GM18517 (cell line): ENCODE measurements at regions not wholly inside any gene's neighbourhood (a gene's known extent, or its start where the extent isn't known, plus 50 kb on each side); places are given as distances from the start of the nearest gene placed in this dataset.

Experiments used
- ATAC-seq: cut with Tn5 transposase; IDR thresholded peaks from one replicate; pipeline ENCODE4 v1.9.1; 2021; ENCODE audit warnings: mild to moderate bottlenecking, moderate library complexity; ENCODE audit not compliant: unreplicated experiment

GRCh38 chr21:43364261-43364510, 62.7 kb downstream of the SIK1 start:
- no peak for ATAC-seq

- ATAC-seq: no peak
Measured at GRCh38 chr21:43363506-43364260, 63.2 kb downstream of the SIK1 start.

- no peak for ATAC-seq
Measured at GRCh38 chr21:43362915-43363314, 64.0 kb downstream of the SIK1 start.

- ATAC-seq: no peak
Measured at GRCh38 chr21:43362321-43362791, 64.6 kb downstream of the SIK1 start.

GRCh38 chr21:43361493-43362296, 65.2 kb downstream of the SIK1 start:
- no peak for ATAC-seq

GRCh38 chr21:43361127-43361492, 65.8 kb downstream of the SIK1 start:
- no peak for ATAC-seq

- no peak for ATAC-seq
Measured at GRCh38 chr21:43360441-43361126, 66.3 kb downstream of the SIK1 start.

- ATAC-seq: no peak
Measured at GRCh38 chr21:43358940-43359822, 67.8 kb downstream of the SIK1 start.

- ATAC-seq: no peak
Measured at GRCh38 chr21:43357715-43358430, 69.1 kb downstream of the SIK1 start.

- no peak for ATAC-seq
Measured at GRCh38 chr21:43355925-43356289, 71.0 kb downstream of the SIK1 start.

GRCh38 chr21:43355266-43355924, 71.5 kb downstream of the SIK1 start:
- no peak for ATAC-seq

GRCh38 chr21:43354666-43355065, 72.3 kb downstream of the SIK1 start:
- ATAC-seq: no peak

- no peak for ATAC-seq
Measured at GRCh38 chr21:43354026-43354420, 72.9 kb downstream of the SIK1 start.

GRCh38 chr21:43353282-43354025, 73.5 kb downstream of the SIK1 start:
- no peak for ATAC-seq

- peak; percentile 87 for ATAC-seq
Measured at GRCh38 chr21:43352568-43353281, 74.2 kb downstream of the SIK1 start.

GRCh38 chr21:43352154-43352537, 74.8 kb downstream of the SIK1 start:
- no peak for ATAC-seq

GRCh38 chr21:43351501-43352153, 75.3 kb downstream of the SIK1 start:
- no peak for ATAC-seq

GRCh38 chr21:43349644-43350043, 77.3 kb downstream of the SIK1 start:
- ATAC-seq: no peak
